Stimulated activated CD4-positive, alpha-beta T cell treated with anti-CD3 and anti-CD28 coated beads, Interleukin-4, amount 100 ng/mL, for 24 hours (primary cell): ENCODE measurements at regions not wholly inside any gene's neighbourhood (a gene's known extent, or its start where the extent isn't known, plus 50 kb on each side); places are given as distances from the start of the nearest gene placed in this dataset.
"Not testable (repeated sequence)": the region's sequence is repeated elsewhere in the genome, so short reads cannot be mapped to it uniquely, and the experiment has no call there.

Experiments used
- DNase-seq: peaks from one replicate; pipeline ENCODE4 v3.0.0-alpha.2; 2020

- DNase-seq, result no peak
Observed at GRCh38 chr3:181326637-181327223, 337.2 kb upstream of the DNAJC19 start.

GRCh38 chr3:181324516-181324915 lies 335.0 kb upstream of the DNAJC19 start:
- not testable (repeated sequence) for DNase-seq

- DNase-seq, result no peak
Observed at GRCh38 chr3:181318321-181318720, 328.8 kb upstream of the DNAJC19 start.

- no peak for DNase-seq
Observed at GRCh38 chr3:181317508-181317907, 328.0 kb upstream of the DNAJC19 start.

- no peak for DNase-seq
Observed at GRCh38 chr3:181316482-181316881, 326.9 kb upstream of the DNAJC19 start.

DNA sequence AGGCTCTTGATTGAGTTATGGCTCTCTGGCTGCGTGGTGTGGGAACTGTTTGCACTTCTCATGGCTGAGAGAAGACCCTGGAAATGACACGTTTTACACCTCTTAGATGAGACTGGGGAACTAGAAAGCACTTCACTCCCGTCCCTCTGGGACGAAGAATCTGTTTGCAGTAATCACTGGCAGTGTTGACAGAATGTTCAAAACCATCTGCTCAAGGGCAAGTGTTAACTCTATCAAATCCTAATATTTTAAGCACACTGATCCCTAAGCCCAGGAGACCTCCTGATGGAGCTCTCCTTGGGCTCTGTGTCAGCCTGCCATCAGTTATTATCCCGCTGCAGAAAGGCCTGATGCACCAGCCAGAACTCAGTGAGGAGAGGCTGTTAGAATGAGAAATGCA lies 323.8 kb upstream of the DNAJC19 start:
- DNase-seq, result no peak

- DNase-seq, result no peak
Observed at GRCh38 chr3:181311186-181311585, 321.6 kb upstream of the DNAJC19 start.

- no peak for DNase-seq
Observed at GRCh38 chr3:181302960-181303359, 313.4 kb upstream of the DNAJC19 start.

DNA sequence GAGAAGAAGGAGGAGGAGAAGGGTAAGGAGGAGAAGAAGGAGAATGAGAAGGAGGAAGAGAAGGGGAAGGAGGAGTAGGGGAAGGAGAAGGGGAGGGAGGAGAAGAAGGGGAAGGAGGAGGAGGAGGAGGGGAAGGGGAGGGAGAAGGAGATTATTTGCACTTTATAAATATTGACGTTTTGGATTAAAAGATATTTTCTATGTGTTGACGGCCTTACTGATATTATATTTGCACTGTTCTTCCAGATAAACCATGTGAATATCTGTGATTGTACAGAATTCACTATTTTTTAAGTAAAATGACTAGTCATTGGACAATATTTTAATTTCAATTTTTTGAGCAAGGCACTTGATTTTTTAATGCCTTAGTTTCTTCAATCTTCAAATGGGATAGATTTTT lies 310.5 kb upstream of the DNAJC19 start:
- DNase-seq, result no peak

- DNase-seq, result no peak
Observed at GRCh38 chr3:181298421-181298820, 308.9 kb upstream of the DNAJC19 start.

- DNase-seq, result no peak
Observed at GRCh38 chr3:181292984-181293383, 303.4 kb upstream of the DNAJC19 start.

- DNase-seq, result no peak
Observed at GRCh38 chr3:181290941-181291340, 301.4 kb upstream of the DNAJC19 start.

- DNase-seq, result no peak
Observed at GRCh38 chr3:181289306-181289705, 299.8 kb upstream of the DNAJC19 start.

DNA sequence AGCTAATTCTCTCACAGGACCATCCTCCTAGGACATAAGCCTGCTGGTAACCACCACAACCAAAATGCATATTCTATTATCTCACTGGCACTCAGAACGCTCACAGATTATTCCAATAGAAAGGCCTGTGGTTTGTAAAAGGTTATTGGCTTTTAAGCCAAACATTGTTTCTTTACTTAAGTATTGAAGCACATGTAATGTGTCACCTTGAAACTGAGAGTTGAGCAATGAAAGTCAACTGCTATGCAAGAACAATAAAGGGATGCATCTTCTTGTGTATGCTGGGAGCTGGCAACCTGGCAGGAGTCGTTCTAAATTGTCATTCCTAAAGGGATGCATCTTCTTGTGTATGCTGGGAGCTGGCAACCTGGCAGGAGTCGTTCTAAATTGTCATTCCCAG lies 298.6 kb upstream of the DNAJC19 start:
- DNase-seq, result no peak

GRCh38 chr3:181279239-181279565 lies 289.7 kb upstream of the DNAJC19 start:
- no peak for DNase-seq

GRCh38 chr3:181278468-181279238 lies 289.1 kb upstream of the DNAJC19 start:
- DNase-seq, result no peak

- DNase-seq, result no peak
Observed at GRCh38 chr3:181276358-181276896, 286.9 kb upstream of the DNAJC19 start.

DNA sequence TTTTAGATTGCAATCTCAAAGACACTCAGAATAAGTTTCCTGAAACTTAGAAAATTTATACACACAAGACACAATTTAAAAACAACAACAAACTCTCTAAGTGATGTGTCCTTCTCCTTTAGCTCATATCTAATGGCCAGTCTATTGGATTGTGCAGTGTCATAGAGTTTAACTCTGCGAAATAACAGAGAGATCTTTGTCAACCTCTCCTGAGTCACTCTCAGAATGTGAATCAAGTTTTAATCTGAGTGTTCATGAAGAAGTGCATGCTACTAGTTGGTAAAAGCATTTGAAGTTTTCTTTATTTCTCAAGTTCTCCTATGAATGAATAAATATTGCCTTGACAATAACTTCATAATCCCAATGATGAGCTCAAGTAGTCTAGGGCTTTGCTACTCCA lies 284.5 kb upstream of the DNAJC19 start:
- DNase-seq, result no peak

GRCh38 chr3:181267312-181267711 lies 277.8 kb upstream of the DNAJC19 start:
- DNase-seq, result no peak

DNA sequence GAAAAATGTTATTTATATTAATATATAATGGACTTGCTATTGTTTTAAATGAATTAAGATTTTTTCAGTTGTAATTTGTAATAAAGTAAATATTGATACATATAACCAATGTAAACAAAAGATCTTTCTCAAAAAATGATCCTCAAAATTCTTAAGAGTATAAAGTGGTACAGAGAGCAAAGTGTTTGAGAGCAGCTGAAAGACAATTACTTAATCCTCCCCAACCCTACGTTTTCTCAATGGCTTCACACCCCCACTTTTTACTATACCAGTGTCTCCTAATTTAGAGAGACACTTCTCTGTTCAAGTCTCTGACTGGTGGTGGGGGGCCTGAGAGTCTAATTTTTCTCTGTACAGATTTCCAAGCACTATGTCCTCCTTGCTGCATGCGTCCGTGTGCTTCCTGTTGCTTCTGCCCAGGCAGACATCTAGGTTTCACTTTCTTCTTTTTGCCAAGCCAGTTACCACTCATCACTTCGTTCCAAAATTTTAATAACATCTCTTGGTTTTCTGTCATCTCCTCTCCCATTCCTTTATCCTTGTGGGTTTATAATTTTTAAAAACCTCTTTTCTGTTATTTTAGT lies 276.3 kb upstream of the DNAJC19 start:
- no peak for DNase-seq

- DNase-seq, result no peak
Observed at GRCh38 chr3:181264486-181264885, 274.9 kb upstream of the DNAJC19 start.

GRCh38 chr3:181253796-181254195 lies 264.3 kb upstream of the DNAJC19 start:
- DNase-seq, result no peak

GRCh38 chr3:181252631-181253030 lies 263.1 kb upstream of the DNAJC19 start:
- DNase-seq, result no peak

- DNase-seq, result no peak
Observed at GRCh38 chr3:181250714-181251113, 261.2 kb upstream of the DNAJC19 start.
